ENCODE measurements at regions not wholly inside any gene's neighbourhood (a gene's known extent, or its start where the extent isn't known, plus 50 kb on each side); places are given as distances from the start of the nearest gene placed in this dataset.

DNA sequence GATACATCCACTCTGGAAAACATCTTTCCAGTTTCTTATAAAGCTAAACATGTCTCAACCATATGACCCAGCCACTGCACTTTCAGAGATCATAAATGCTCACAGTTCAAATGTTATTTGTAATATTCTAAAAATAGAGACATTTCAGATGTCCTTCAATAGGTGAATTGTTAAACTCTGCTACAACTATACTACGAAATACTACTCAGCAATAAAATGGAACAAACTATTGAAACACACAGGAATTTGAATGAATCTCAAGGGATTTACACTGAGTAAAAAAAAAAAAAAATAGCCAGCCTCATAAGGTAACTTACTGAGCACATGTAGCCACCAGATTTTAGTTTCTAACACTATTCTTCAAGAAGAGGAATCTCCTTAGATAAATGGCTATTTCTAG is 253.9 kb downstream of the PCDH18 start:
- Mint-ChIP-seq H3K4me3 (no peak overlapping the region), H3K4me1 (no peaks in the 10 kb centered on the region), H3K9me3 (peaks cover 6 to 13% of the 10 kb centered on the region in 2 donors), H3K36me3 (no peaks in the 10 kb centered on the region), H3K27me3 (ENCODE audit: low read depth in 2 of 2) (no peaks in the 10 kb centered on the region), H3K27ac (no peak overlapping the region)
- TF ChIP-seq, protein P1, sequence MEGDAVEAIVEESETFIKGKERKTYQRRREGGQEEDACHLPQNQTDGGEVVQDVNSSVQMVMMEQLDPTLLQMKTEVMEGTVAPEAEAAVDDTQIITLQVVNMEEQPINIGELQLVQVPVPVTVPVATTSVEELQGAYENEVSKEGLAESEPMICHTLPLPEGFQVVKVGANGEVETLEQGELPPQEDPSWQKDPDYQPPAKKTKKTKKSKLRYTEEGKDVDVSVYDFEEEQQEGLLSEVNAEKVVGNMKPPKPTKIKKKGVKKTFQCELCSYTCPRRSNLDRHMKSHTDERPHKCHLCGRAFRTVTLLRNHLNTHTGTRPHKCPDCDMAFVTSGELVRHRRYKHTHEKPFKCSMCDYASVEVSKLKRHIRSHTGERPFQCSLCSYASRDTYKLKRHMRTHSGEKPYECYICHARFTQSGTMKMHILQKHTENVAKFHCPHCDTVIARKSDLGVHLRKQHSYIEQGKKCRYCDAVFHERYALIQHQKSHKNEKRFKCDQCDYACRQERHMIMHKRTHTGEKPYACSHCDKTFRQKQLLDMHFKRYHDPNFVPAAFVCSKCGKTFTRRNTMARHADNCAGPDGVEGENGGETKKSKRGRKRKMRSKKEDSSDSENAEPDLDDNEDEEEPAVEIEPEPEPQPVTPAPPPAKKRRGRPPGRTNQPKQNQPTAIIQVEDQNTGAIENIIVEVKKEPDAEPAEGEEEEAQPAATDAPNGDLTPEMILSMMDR (IDR thresholded peaks at IDR 0.05): no peak
- Histone ChIP-seq H3K27me3 (ENCODE audit: control insufficient read depth, insufficient read depth, low read length) (no peaks in the 10 kb centered on the region), H3K27ac (ENCODE audit: low read length) (no peak overlapping the region), H3K9me3 (ENCODE audit: control insufficient read depth, insufficient read depth, low read length) (no peaks in the 10 kb centered on the region), H3K36me3 (ENCODE audit: control insufficient read depth, insufficient read depth, low read length) (no peaks in the 10 kb centered on the region), H3K4me3 (ENCODE audit: low read length) (no peak overlapping the region), H3K4me1 (ENCODE audit: control insufficient read depth, insufficient read depth, low read length) (no peaks in the 10 kb centered on the region)
- DNase-seq: no peak
- no peak for ATAC-seq
- 67% methylated on average over 1 of the region's 1 CpG for WGBS (ENCODE audit: insufficient coverage)
- intact Hi-C loops (cut with micrococcal nuclease): no loop called here

DNA sequence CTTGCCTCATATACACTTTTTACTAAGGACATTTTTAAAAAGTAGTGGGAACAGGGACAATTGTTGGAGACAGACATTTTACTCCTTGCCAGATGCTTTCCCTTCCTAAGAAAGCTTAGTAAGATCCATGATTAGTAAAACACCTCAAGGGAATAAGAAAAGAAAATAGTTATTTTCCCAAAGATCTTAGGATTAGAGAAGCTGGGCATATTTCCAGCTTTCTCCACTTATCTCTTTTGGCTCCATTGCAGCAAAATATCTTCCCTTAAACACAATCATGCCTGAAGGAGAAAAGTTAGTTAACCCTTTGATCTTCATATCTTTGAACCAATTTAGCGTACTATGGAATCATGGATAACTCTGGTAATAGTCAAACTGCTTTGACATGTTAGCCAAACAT is 257.9 kb downstream of the PCDH18 start:
- intact Hi-C loops (cut with micrococcal nuclease): no loop called here
- no peak overlapping the region for H3K27ac Mint-ChIP-seq
- DNase-seq (no peak), ATAC-seq (no peak)
- peaks cover 8 to 9% of the 10 kb centered on the region in 2 donors for H3K9me3 Mint-ChIP-seq
- H3K9me3 ChIP-seq (ENCODE audit: control insufficient read depth, insufficient read depth, low read length): peaks cover 6% of the 10 kb centered on the region
- no peaks in the 10 kb centered on the region for H3K27me3 ChIP-seq (ENCODE audit: control insufficient read depth, insufficient read depth, low read length)
- no peak overlapping the region for H3K27ac ChIP-seq (ENCODE audit: low read length)
- TF ChIP-seq, protein P1 (IDR thresholded peaks at IDR 0.05): no peak
- no peaks in the 10 kb centered on the region for H3K36me3 Mint-ChIP-seq
- 88% methylated on average over 1 of the region's 1 CpG for WGBS (ENCODE audit: insufficient coverage)
- no peaks in the 10 kb centered on the region for H3K4me1 Mint-ChIP-seq
- no peak overlapping the region for H3K4me3 Mint-ChIP-seq
- no peaks in the 10 kb centered on the region for H3K36me3 ChIP-seq (ENCODE audit: control insufficient read depth, insufficient read depth, low read length)
- H3K4me3 ChIP-seq (ENCODE audit: low read length): no peak overlapping the region
- H3K27me3 Mint-ChIP-seq (ENCODE audit: low read depth in 2 of 2): no peaks in the 10 kb centered on the region
- H3K4me1 ChIP-seq (ENCODE audit: control insufficient read depth, insufficient read depth, low read length): no peaks in the 10 kb centered on the region

DNA sequence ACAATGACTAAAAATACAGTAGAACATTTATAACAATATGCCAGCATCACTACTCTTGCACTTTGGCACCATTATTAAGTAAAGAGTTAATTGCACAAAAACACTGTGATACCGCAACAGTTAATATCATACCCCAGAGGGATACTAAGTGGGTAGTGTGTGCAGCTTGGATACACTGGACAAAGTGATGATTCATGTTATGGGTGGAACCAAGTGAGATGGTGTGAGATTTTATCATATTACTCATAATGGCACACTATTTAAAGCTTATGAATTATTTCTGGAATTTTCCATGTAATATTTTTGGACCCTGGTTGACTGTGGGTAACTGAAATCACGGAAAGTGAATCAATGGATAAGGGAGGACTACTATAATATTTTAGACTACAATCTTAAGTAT is 265.3 kb downstream of the PCDH18 start:
- intact Hi-C loops (cut with micrococcal nuclease): no loop called here
- TF ChIP-seq, protein P1 (IDR thresholded peaks at IDR 0.05): no peak
- DNase-seq: no peak

DNA sequence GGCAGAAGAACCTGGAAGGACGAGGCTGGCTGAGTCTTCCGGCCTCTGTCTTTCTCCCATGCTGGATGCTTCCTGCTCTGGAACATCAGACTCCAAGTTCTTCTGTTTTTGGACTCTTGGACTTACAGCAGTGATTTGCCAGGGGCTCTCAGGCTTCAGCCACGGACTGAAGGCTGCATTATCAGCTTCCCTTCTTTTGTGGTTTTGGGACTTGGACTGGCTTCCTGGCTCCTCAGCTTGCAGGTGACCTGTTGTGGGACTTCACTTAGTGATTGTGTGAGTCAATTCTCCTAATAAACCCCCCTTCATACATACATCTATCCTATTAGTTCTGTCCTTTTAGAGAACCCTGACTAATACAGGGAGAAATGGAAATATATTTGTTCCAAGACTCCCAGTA is 265.8 kb downstream of the PCDH18 start:
- H3K4me1 Mint-ChIP-seq: no peaks in the 10 kb centered on the region
- H3K9me3 ChIP-seq (ENCODE audit: control insufficient read depth, insufficient read depth, low read length): peaks cover 6% of the 10 kb centered on the region
- no peaks in the 10 kb centered on the region for H3K36me3 Mint-ChIP-seq
- 68% methylated on average over 3 of the region's 3 CpGs for WGBS (ENCODE audit: insufficient coverage)
- TF ChIP-seq, protein P1 (IDR thresholded peaks at IDR 0.05): no peak
- no peak overlapping the region for H3K27ac ChIP-seq (ENCODE audit: low read length)
- no peaks in the 10 kb centered on the region for H3K36me3 ChIP-seq (ENCODE audit: control insufficient read depth, insufficient read depth, low read length)
- no peaks in the 10 kb centered on the region for H3K27me3 Mint-ChIP-seq (ENCODE audit: low read depth in 2 of 2)
- ATAC-seq: no peak
- DNase-seq: no peak
- intact Hi-C loops (cut with micrococcal nuclease): no loop called here
- H3K9me3 Mint-ChIP-seq: peaks cover 5 to 9% of the 10 kb centered on the region in 2 donors
- H3K4me3 ChIP-seq (ENCODE audit: low read length): no peak overlapping the region
- H3K4me3 Mint-ChIP-seq: no peak overlapping the region
- no peaks in the 10 kb centered on the region for H3K4me1 ChIP-seq (ENCODE audit: control insufficient read depth, insufficient read depth, low read length)
- no peaks in the 10 kb centered on the region for H3K27me3 ChIP-seq (ENCODE audit: control insufficient read depth, insufficient read depth, low read length)
- no peak overlapping the region for H3K27ac Mint-ChIP-seq

More for the DNA sequence above, 265.3 kb downstream of the PCDH18 start:
- H3K36me3 Mint-ChIP-seq: no peaks in the 10 kb centered on the region
- H3K4me3 Mint-ChIP-seq: no peak overlapping the region
- no peaks in the 10 kb centered on the region for H3K27me3 ChIP-seq (ENCODE audit: control insufficient read depth, insufficient read depth, low read length)
- WGBS (ENCODE audit: insufficient coverage): no CpG with 5 or more reads among the region's 2 CpGs
- no peaks in the 10 kb centered on the region for H3K4me1 Mint-ChIP-seq
- peaks cover 6% of the 10 kb centered on the region for H3K9me3 ChIP-seq (ENCODE audit: control insufficient read depth, insufficient read depth, low read length)
- no peaks in the 10 kb centered on the region for H3K4me1 ChIP-seq (ENCODE audit: control insufficient read depth, insufficient read depth, low read length)
- H3K27me3 Mint-ChIP-seq (ENCODE audit: low read depth in 2 of 2): no peaks in the 10 kb centered on the region
- H3K4me3 ChIP-seq (ENCODE audit: low read length): no peak overlapping the region
- H3K27ac Mint-ChIP-seq: no peak overlapping the region
- ATAC-seq: no peak
- peaks cover 8 to 12% of the 10 kb centered on the region in 2 donors for H3K9me3 Mint-ChIP-seq
- no peak overlapping the region for H3K27ac ChIP-seq (ENCODE audit: low read length)
- no peaks in the 10 kb centered on the region for H3K36me3 ChIP-seq (ENCODE audit: control insufficient read depth, insufficient read depth, low read length)

Data from natural killer cell (primary cell).